ENCODE measurements at regions not wholly inside any gene's neighbourhood (a gene's known extent, or its start where the extent isn't known, plus 50 kb on each side); places are given as distances from the start of the nearest gene placed in this dataset.

GRCh38 chr12:3351731-3352130 lies 139.3 kb upstream of the PRMT8 start:
- H3K4me2 ChIP-seq (ENCODE audit: insufficient read depth, low read length) = no peak overlapping the region
- intact Hi-C loops (cut with micrococcal nuclease) = no loop called here
- H3K9me3 ChIP-seq (replicated peaks; ENCODE audit: control insufficient read depth, insufficient read depth, low read length) = no peaks in the 10 kb centered on the region
- BruUV-seq (replicated peaks) = no TSS peak
- H3K36me3 ChIP-seq (ENCODE audit: control insufficient read depth in 2 of 2, extremely low read depth in 1 of 2, insufficient read depth in 2 of 2, low read length in 2 of 2) = no peaks in the 10 kb centered on the region
- H4K20me1 ChIP-seq (replicated peaks; ENCODE audit: control insufficient read depth, extremely low read depth, insufficient read depth, low read length) = no peaks in the 10 kb centered on the region
- H3K27ac ChIP-seq (ENCODE audit: insufficient read depth, low read depth, low read length) = no peak overlapping the region
- no peak overlapping the region for H3K4me3 ChIP-seq (replicated peaks in 1 of 3; ENCODE audit: insufficient read depth in 1 of 3, low read depth in 1 of 3, low read length in 3 of 3)
- no peaks in the 10 kb centered on the region for H3K4me1 ChIP-seq (ENCODE audit: control insufficient read depth, extremely low read depth, insufficient read depth, low read length)
- no peak for FAIRE-seq
- H3K9me1 ChIP-seq (replicated peaks; ENCODE audit: control insufficient read depth, extremely low read depth, insufficient read depth, low read length) = no peaks in the 10 kb centered on the region
- dilution Hi-C loops (cut with MboI; ENCODE audit: extremely low pct_ligation_motif_present, low sequenced_read_pairs) = no loop called here
- H3K27me3 ChIP-seq (ENCODE audit: control insufficient read depth in 2 of 2, insufficient read depth in 2 of 2, low read length in 2 of 2) = peaks cover 0 to 1% of the 10 kb centered on the region in 2 experiments
- CTCF ChIA-PET = interaction anchor here (1.0 to 2.3 kb wide), 4 partner anchors 10 to 375 kb away, joined by 3 to 9 read pairs (median 6); no protein-coding TSS in a partner anchor
- no peak for DNase-seq (ENCODE audit: low read depth, low spot score)
- no peaks in the 10 kb centered on the region for H3K79me2 ChIP-seq (ENCODE audit: control insufficient read depth, insufficient read depth, low read length)
- POLR2A ChIA-PET = no interaction called here
- no peak overlapping the region for H3K9ac ChIP-seq (replicated peaks; ENCODE audit: extremely low read depth, insufficient read depth, low read length)
- TF ChIP-seq MAX (IDR thresholded peaks at IDR 0.05; ENCODE audit: insufficient read depth, insufficient read length) (no peak), JUN (IDR thresholded peaks at IDR 0.05; ENCODE audit: borderline replicate concordance, insufficient read depth, insufficient read length, low read depth) (no peak), GATA2 (IDR thresholded peaks at IDR 0.05; ENCODE audit: insufficient read depth, insufficient read length, low read depth, low read length) (no peak), MYC (IDR thresholded peaks at IDR 0.05; ENCODE audit: low read depth, low read length) (no peak), POLR2AphosphoS5 (IDR thresholded peaks at IDR 0.05; ENCODE audit: insufficient read depth, low read depth, low read length) (no peak), POLR2A (IDR thresholded peaks at IDR 0.05; ENCODE audit: low read depth, low read length) (no peak), EZH2 (IDR thresholded peaks at IDR 0.05; ENCODE audit: borderline replicate concordance, low read depth, low read length, severe bottlenecking) (no peak), FOS (IDR thresholded peaks at IDR 0.05; ENCODE audit: borderline replicate concordance, insufficient read depth, low read length) (no peak), CTCF (IDR thresholded peaks at IDR 0.05; ENCODE audit: extremely low read depth in 1 of 2, insufficient read depth in 1 of 2, low read depth in 1 of 2, low read length in 2 of 2) (no peak)
- no peak overlapping the region for H2AFZ ChIP-seq (ENCODE audit: low read depth, low read length)
